ENCODE measurements at regions not wholly inside any gene's neighbourhood (a gene's known extent, or its start where the extent isn't known, plus 50 kb on each side); places are given as distances from the start of the nearest gene placed in this dataset.

DNA sequence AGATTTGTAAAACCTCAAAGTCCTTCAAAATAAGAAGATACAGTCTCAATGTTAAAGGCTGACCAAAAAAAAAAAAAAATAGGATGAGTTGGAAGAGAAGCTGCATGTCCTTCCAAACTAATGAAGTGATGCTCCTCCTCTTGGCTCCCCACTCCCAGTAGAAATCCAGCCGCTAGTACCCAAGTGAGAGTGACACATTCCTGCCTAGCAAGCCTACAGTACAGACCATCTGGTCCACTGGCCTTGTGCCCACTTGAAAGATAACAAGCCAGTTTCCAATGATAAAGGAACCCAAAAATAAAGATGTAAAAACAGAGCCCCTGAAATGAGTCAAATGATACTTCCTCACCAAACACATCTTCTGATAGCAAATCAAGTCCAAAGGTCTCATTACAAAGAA is 258.7 kb upstream of the NSMCE3 start:
- Histone ChIP-seq H3K4me1 (ENCODE audit: control insufficient read depth, insufficient read depth, low read depth, low read length) (no peaks in the 10 kb centered on the region), H4K8ac (ENCODE audit: low read length) (no peak overlapping the region), H3K36me3 (ENCODE audit: control insufficient read depth in 1 of 2, insufficient read depth in 2 of 2, low read depth in 1 of 2, low read length in 2 of 2) (no peaks in the 10 kb centered on the region), H3K9ac (ENCODE audit: low read length) (no peak overlapping the region), H3K23ac (ENCODE audit: low read length in 2 of 2) (no peak overlapping the region), H3K4ac (ENCODE audit: low read depth in 1 of 2, low read length in 2 of 2) (no peak overlapping the region), H2AFZ (ENCODE audit: low read depth, low read length) (no peak overlapping the region), H2BK5ac (ENCODE audit: low read depth, low read length, poor library complexity, severe bottlenecking) (no peak overlapping the region), H3K27ac (ENCODE audit: low read length, poor library complexity, severe bottlenecking) (no peak overlapping the region), H2BK15ac (ENCODE audit: low read depth, poor library complexity, severe bottlenecking) (no peak overlapping the region), H3K14ac (ENCODE audit: low read length in 2 of 2) (no peak overlapping the region), H2AK5ac (ENCODE audit: low read length, severe bottlenecking) (no peak overlapping the region), H3K9me3 (ENCODE audit: control insufficient read depth, low read length) (no peaks in the 10 kb centered on the region), H3K4me2 (ENCODE audit: low read length, poor library complexity, severe bottlenecking) (no peak overlapping the region), H2BK12ac (ENCODE audit: low read length in 2 of 2) (no peak overlapping the region), H4K91ac (ENCODE audit: low read length) (no peak overlapping the region), H3K4me3 (ENCODE audit: insufficient read depth in 1 of 2, low read depth in 1 of 2, low read length in 2 of 2) (no peak overlapping the region), H2BK120ac (ENCODE audit: low read depth, low read length) (no peak overlapping the region), H3K27me3 (ENCODE audit: control insufficient read depth in 1 of 2, insufficient read depth in 1 of 2, low read length in 2 of 2) (no peaks in the 10 kb centered on the region), H3K79me1 (replicated peaks; ENCODE audit: low read length, poor library complexity, severe bottlenecking) (peaks cover 3% of the 10 kb centered on the region), H3K18ac (ENCODE audit: low read depth in 1 of 2, low read length in 2 of 2) (no peak overlapping the region)
- no peak for DNase-seq
- WGBS, result 69% methylated on average over 1 of the region's 1 CpG

DNA sequence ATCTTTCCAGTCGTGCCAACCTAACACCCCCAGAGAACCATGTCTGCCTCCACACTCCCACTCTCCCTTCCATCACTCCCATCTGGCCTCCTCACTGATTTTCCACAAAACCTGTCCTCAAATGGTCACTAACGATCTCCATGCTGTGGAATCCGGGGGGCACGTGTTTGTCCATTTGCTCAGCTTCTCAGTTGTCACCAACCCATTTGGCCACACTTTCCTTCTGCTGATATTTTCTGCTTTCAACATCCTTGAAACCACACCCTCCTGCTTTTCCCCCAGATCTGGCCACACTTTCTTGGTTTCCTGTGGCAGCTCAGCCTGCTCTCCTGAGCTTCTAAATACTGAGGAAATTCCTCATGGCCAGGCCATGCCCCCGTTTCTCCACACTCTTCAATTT is 257.2 kb upstream of the NSMCE3 start:
- H3K4me3 ChIP-seq (ENCODE audit: insufficient read depth in 1 of 2, low read depth in 1 of 2, low read length in 2 of 2), result no peak overlapping the region
- H2BK120ac ChIP-seq (ENCODE audit: low read depth, low read length), result no peak overlapping the region
- H3K27me3 ChIP-seq (ENCODE audit: control insufficient read depth in 1 of 2, insufficient read depth in 1 of 2, low read length in 2 of 2), result no peaks in the 10 kb centered on the region
- 62% methylated on average over 4 of the region's 5 CpGs for WGBS
- no peaks in the 10 kb centered on the region for H3K79me1 ChIP-seq (replicated peaks; ENCODE audit: low read length, poor library complexity, severe bottlenecking)
- no peak overlapping the region for H3K18ac ChIP-seq (ENCODE audit: low read depth in 1 of 2, low read length in 2 of 2)
- H3K4ac ChIP-seq (ENCODE audit: low read depth in 1 of 2, low read length in 2 of 2), result no peak overlapping the region
- no peak overlapping the region for H3K27ac ChIP-seq (ENCODE audit: low read length, poor library complexity, severe bottlenecking)
- no peak overlapping the region for H3K23ac ChIP-seq (ENCODE audit: low read length in 2 of 2)
- H3K14ac ChIP-seq (ENCODE audit: low read length in 2 of 2), result no peak overlapping the region
- no peak overlapping the region for H2BK15ac ChIP-seq (ENCODE audit: low read depth, poor library complexity, severe bottlenecking)
- no peak overlapping the region for H2BK12ac ChIP-seq (ENCODE audit: low read length in 2 of 2)
- no peak overlapping the region for H4K8ac ChIP-seq (ENCODE audit: low read length)
- H2AFZ ChIP-seq (ENCODE audit: low read depth, low read length), result no peak overlapping the region
- no peak overlapping the region for H2BK5ac ChIP-seq (ENCODE audit: low read depth, low read length, poor library complexity, severe bottlenecking)
- H3K9ac ChIP-seq (ENCODE audit: low read length), result no peak overlapping the region
- DNase-seq, result no peak
- H3K9me3 ChIP-seq (ENCODE audit: control insufficient read depth, low read length), result no peaks in the 10 kb centered on the region
- no peak overlapping the region for H3K4me2 ChIP-seq (ENCODE audit: low read length, poor library complexity, severe bottlenecking)
- H3K4me1 ChIP-seq (ENCODE audit: control insufficient read depth, insufficient read depth, low read depth, low read length), result peaks cover 4% of the 10 kb centered on the region
- no peak overlapping the region for H4K91ac ChIP-seq (ENCODE audit: low read length)
- no peak overlapping the region for H2AK5ac ChIP-seq (ENCODE audit: low read length, severe bottlenecking)
- H3K36me3 ChIP-seq (ENCODE audit: control insufficient read depth in 1 of 2, insufficient read depth in 2 of 2, low read depth in 1 of 2, low read length in 2 of 2), result no peaks in the 10 kb centered on the region

DNA sequence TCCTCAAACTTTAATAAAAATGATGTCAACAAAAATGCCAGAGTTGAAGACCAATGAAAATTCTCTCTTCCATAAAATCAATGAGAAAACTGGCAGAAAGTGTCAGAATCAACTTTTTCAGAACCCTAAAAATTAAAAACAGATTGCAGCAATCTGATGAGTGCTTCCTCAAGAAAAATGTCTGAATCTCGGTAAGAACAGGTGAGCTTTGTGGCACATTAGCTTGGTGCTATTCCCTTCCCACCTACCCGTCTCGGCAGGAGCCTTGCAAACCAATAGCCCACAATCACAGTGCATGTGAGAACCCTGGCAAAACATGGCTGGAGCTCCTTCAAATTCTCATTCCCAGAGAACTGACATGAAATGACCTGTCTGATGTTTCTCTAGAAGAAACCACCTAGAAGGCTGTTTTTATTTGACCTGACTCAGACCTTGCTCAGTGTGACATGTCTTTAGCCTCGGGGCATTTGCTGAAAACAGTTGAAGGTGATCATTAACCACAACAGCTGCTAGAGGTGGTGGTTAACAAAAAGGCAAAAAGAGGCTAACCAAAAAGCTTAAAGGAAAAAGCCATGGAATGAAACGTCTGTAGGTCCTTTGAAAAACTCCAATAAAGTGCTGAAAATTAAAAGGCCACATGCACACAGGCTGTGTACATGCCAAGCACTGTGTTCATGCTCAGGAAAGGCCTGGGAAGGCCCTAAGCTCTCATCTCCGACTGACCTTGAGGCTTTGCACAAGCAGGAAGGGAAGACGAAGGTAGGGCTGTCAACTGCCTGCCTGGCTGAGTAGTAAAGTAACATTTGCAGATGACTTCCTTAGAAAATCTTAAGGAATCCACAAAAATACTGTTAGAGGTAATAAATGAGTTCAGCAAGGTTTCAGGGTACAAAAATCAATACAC is 253.0 kb upstream of the NSMCE3 start:
- Histone ChIP-seq H3K27ac (ENCODE audit: low read length, poor library complexity, severe bottlenecking) (peak overlapping the region; percentile 68), H3K23ac (ENCODE audit: low read length in 2 of 2) (no peak overlapping the region), H2AK5ac (ENCODE audit: low read length, severe bottlenecking) (no peak overlapping the region), H3K4me3 (ENCODE audit: insufficient read depth in 1 of 2, low read depth in 1 of 2, low read length in 2 of 2) (no peak overlapping the region), H3K14ac (ENCODE audit: low read length in 2 of 2) (no peak overlapping the region), H2BK12ac (ENCODE audit: low read length in 2 of 2) (no peak overlapping the region), H3K79me1 (replicated peaks; ENCODE audit: low read length, poor library complexity, severe bottlenecking) (no peaks in the 10 kb centered on the region), H3K9me3 (ENCODE audit: control insufficient read depth, low read length) (peaks cover 14% of the 10 kb centered on the region), H2BK5ac (ENCODE audit: low read depth, low read length, poor library complexity, severe bottlenecking) (no peak overlapping the region), H2BK15ac (ENCODE audit: low read depth, poor library complexity, severe bottlenecking) (no peak overlapping the region), H4K91ac (ENCODE audit: low read length) (no peak overlapping the region), H2AFZ (ENCODE audit: low read depth, low read length) (no peak overlapping the region), H4K8ac (ENCODE audit: low read length) (no peak overlapping the region), H3K9ac (ENCODE audit: low read length) (no peak overlapping the region), H3K4me2 (ENCODE audit: low read length, poor library complexity, severe bottlenecking) (peak overlapping the region; percentile 7), H3K4ac (ENCODE audit: low read depth in 1 of 2, low read length in 2 of 2) (no peak overlapping the region), H3K27me3 (ENCODE audit: control insufficient read depth in 1 of 2, insufficient read depth in 1 of 2, low read length in 2 of 2) (no peaks in the 10 kb centered on the region), H2BK120ac (ENCODE audit: low read depth, low read length) (no peak overlapping the region), H3K36me3 (ENCODE audit: control insufficient read depth in 1 of 2, insufficient read depth in 2 of 2, low read depth in 1 of 2, low read length in 2 of 2) (no peaks in the 10 kb centered on the region), H3K18ac (ENCODE audit: low read depth in 1 of 2, low read length in 2 of 2) (no peak overlapping the region), H3K4me1 (ENCODE audit: control insufficient read depth, insufficient read depth, low read depth, low read length) (peaks cover 6% of the 10 kb centered on the region)
- WGBS, result 62% methylated on average over 6 of the region's 7 CpGs
- no peak for DNase-seq

DNA sequence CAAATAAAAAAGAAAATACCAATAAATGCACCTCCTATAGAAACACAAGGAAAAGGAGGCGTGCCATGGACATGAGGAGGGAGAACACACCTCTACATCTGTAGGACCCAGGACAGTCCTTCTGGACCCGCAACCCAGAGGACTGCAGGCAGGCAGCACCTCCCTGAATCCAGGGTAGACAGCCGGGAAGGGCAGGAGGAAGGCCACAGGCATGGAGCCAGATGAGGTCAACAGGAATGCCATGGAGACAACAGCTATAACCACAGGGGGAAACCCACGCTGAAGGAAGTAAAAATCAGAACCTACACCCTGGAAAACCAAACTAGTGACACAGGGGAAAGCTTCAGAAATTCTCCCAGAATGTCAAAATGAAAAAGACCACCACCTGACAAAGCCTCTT is 248.8 kb upstream of the NSMCE3 start:
- Histone ChIP-seq H2BK12ac (ENCODE audit: low read length in 2 of 2) (no peak overlapping the region), H3K4ac (ENCODE audit: low read depth in 1 of 2, low read length in 2 of 2) (no peak overlapping the region), H3K14ac (ENCODE audit: low read length in 2 of 2) (no peak overlapping the region), H3K27ac (ENCODE audit: low read length, poor library complexity, severe bottlenecking) (no peak overlapping the region), H2BK15ac (ENCODE audit: low read depth, poor library complexity, severe bottlenecking) (no peak overlapping the region), H3K79me1 (replicated peaks; ENCODE audit: low read length, poor library complexity, severe bottlenecking) (no peaks in the 10 kb centered on the region), H3K18ac (ENCODE audit: low read depth in 1 of 2, low read length in 2 of 2) (no peak overlapping the region), H4K91ac (ENCODE audit: low read length) (no peak overlapping the region), H3K9me3 (ENCODE audit: control insufficient read depth, low read length) (peaks cover 17% of the 10 kb centered on the region), H2AK5ac (ENCODE audit: low read length, severe bottlenecking) (no peak overlapping the region), H3K4me3 (ENCODE audit: insufficient read depth in 1 of 2, low read depth in 1 of 2, low read length in 2 of 2) (no peak overlapping the region), H3K4me2 (ENCODE audit: low read length, poor library complexity, severe bottlenecking) (no peak overlapping the region), H2BK5ac (ENCODE audit: low read depth, low read length, poor library complexity, severe bottlenecking) (no peak overlapping the region), H2AFZ (ENCODE audit: low read depth, low read length) (no peak overlapping the region), H3K4me1 (ENCODE audit: control insufficient read depth, insufficient read depth, low read depth, low read length) (peaks cover 6% of the 10 kb centered on the region), H3K23ac (ENCODE audit: low read length in 2 of 2) (no peak overlapping the region), H2BK120ac (ENCODE audit: low read depth, low read length) (no peak overlapping the region), H3K9ac (ENCODE audit: low read length) (no peak overlapping the region), H4K8ac (ENCODE audit: low read length) (no peak overlapping the region), H3K27me3 (ENCODE audit: control insufficient read depth in 1 of 2, insufficient read depth in 1 of 2, low read length in 2 of 2) (no peaks in the 10 kb centered on the region), H3K36me3 (ENCODE audit: control insufficient read depth in 1 of 2, insufficient read depth in 2 of 2, low read depth in 1 of 2, low read length in 2 of 2) (no peaks in the 10 kb centered on the region)
- DNase-seq, result no peak
- 78% methylated on average over 4 of the region's 4 CpGs for WGBS

Measured in mesenchymal stem cell (in vitro differentiated cells and primary cell).